ENCODE measurements at regions not wholly inside any gene's neighbourhood (a gene's known extent, or its start where the extent isn't known, plus 50 kb on each side); places are given as distances from the start of the nearest gene placed in this dataset.

DNA sequence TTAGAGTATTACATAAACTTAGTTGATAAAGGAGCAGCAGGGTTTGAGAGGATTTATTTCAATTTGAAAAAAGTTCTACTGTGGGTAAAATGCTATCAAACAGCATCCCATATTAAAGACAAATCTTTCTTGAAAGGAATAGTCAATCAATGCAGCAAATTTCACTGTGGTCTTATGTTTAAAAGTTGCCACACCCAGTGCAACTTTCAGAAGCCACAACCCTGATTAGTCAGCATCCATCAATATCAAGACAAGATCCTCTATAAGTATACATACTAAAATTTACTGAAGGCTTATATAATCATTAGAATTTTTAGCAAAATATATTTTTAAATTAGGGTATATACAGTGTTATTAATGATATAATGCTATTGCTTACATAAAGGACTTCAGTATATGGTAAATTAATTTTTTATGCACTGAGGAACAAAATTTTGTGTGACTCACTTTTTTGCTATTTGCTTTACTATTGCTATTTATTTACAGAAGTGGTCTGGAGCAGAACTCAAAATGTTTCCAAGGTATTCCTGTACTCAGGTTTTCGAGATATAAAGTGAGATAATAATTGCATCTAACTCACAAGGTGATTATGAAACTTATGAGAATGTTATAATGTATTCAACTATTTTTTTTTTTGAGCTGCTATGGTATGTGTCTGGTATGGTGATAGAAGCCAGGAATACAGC is 1127.6 kb downstream of the ADGRL3 start:
- DNase-seq (ENCODE audit: low read depth), result no peak

DNA sequence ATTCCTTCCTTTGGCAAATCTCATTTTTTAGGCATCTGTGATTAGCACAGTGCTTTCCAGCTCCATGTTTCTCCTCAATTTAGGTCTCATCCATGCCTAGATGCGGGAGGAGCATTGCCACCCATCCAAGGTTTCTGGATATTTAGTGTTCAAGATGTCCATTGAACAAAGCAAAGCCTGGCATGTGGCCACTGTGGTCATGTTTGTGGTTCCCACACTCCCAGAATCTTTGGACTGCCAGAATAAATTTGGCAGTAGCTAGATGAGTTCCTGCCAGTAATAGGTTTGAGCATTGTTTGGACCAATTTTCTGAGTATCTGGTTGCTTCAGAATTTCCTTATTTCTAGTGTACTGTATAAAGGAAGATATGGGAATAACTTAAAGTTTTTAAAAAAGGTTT is 1124.1 kb downstream of the ADGRL3 start:
- TF ChIP-seq, protein P1, sequence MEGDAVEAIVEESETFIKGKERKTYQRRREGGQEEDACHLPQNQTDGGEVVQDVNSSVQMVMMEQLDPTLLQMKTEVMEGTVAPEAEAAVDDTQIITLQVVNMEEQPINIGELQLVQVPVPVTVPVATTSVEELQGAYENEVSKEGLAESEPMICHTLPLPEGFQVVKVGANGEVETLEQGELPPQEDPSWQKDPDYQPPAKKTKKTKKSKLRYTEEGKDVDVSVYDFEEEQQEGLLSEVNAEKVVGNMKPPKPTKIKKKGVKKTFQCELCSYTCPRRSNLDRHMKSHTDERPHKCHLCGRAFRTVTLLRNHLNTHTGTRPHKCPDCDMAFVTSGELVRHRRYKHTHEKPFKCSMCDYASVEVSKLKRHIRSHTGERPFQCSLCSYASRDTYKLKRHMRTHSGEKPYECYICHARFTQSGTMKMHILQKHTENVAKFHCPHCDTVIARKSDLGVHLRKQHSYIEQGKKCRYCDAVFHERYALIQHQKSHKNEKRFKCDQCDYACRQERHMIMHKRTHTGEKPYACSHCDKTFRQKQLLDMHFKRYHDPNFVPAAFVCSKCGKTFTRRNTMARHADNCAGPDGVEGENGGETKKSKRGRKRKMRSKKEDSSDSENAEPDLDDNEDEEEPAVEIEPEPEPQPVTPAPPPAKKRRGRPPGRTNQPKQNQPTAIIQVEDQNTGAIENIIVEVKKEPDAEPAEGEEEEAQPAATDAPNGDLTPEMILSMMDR (IDR thresholded peaks at IDR 0.05; ENCODE audit: insufficient read depth, low read depth, low read length), result no peak
- H3K4me3 ChIP-seq (ENCODE audit: low read depth, low read length), result no peak overlapping the region
- DNase-seq (ENCODE audit: low read depth), result no peak

More for the DNA sequence above, 1127.6 kb downstream of the ADGRL3 start:
- H3K4me3 ChIP-seq (ENCODE audit: low read depth, low read length), result no peak overlapping the region
- TF ChIP-seq, protein P1 (IDR thresholded peaks at IDR 0.05; ENCODE audit: insufficient read depth, low read depth, low read length), result no peak

DNA sequence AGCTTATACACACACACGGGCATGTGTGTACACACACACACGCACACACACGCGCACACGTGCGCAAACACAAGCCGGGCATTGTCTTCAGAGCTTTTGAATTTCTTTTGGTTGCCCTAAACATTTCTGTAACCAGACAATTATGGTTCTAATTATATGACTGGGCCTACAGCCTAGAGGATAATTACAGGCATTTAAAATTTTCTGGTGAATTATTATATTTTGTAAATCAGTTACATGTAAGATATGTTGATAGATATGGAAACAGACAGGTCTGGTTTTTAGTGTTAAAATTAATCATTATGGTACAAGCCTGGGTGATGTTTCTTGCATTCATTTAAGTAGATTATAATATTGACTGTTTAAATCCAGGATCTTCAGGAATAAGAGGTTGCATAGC is 1120.5 kb downstream of the ADGRL3 start:
- H3K4me3 ChIP-seq (ENCODE audit: low read depth, low read length), result no peak overlapping the region
- no peak for DNase-seq (ENCODE audit: low read depth)
- TF ChIP-seq, protein P1 (IDR thresholded peaks at IDR 0.05; ENCODE audit: insufficient read depth, low read depth, low read length), result no peak

DNA sequence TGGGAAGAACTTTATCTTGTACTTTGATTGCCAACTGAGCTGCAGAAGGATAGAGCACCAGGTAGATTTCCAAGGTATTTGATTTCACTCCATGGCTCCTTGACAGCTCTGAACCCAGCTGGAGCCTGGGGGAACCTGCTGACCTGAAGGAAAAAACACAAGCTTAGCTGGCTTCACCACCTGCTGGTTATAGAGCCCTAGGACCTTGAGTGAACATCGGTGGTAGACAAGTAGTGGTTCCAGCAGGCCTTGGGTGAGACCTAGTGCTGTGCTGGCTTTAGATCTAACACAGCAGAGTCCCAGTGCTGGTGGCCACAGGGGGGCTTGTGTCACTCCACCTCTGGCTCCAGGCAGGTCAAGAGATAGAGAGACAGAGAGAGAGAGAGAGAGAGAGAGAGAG is 1102.6 kb downstream of the ADGRL3 start:
- no peak for DNase-seq (ENCODE audit: low read depth)
- H3K4me3 ChIP-seq (ENCODE audit: low read depth, low read length), result no peak overlapping the region
- TF ChIP-seq, protein P1 (IDR thresholded peaks at IDR 0.05; ENCODE audit: insufficient read depth, low read depth, low read length), result no peak

DNA sequence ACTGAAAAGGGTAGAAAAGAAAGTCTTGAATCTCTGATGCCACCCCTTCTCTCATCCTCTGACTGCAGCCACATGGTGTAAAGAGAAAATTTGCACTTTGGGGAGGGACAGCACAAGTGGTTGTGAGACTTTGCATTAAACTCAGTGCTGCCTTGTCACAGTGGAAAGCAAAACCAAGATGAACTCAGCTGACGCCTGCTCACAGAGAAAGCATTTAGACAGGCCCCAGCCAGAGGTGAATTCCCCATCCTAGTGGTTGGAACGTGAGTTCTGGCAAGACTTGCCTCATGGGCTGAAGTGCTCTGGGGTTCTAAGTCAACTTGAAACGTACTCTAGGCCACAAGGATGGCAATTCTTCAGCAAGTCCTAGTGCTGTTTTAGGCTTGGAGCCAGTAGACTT is 1101.4 kb downstream of the ADGRL3 start:
- TF ChIP-seq, protein P1 (IDR thresholded peaks at IDR 0.05; ENCODE audit: insufficient read depth, low read depth, low read length), result no peak
- no peak overlapping the region for H3K4me3 ChIP-seq (ENCODE audit: low read depth, low read length)
- DNase-seq (ENCODE audit: low read depth), result no peak

DNA sequence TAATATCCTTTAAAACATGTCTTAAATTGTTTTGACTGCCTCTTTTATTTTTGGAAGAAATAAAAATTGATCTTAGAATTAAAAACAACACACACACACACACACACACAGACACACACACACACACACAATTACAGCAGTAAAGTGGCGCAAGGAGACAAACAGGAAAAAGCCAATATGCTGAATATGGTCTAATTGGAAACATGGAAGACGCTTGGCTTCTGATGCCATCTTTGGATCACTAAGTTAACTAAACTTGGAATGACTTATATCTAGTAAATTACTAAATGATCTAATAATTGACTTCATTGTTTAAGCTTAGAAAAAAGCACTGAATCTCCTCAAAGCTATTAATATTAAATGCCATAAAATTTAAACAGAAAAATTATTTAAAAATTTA is 1093.4 kb downstream of the ADGRL3 start:
- H3K4me3 ChIP-seq (ENCODE audit: low read depth, low read length), result no peak overlapping the region
- no peak for DNase-seq (ENCODE audit: low read depth)
- TF ChIP-seq, protein P1 (IDR thresholded peaks at IDR 0.05; ENCODE audit: insufficient read depth, low read depth, low read length), result no peak

DNA sequence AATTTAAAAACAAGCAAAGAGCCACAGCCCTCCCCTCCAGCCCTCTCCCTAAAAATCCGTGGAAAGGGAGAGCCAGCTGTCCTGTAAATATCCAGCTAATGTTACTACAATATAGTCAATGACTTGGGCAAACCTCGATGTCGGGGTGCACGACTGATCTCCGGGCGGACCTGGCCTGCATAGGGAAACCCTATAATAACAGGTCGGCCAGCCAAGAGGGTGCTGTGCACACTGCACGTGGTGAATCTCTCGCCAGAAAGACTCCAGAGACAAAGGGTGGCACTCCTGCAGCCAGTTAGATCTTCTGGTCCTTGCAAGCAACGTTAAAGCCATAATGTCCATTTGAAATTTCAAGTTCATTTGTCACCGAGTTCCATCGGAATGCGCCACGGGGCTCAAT is 1092.8 kb downstream of the ADGRL3 start:
- TF ChIP-seq, protein P1 (IDR thresholded peaks at IDR 0.05; ENCODE audit: insufficient read depth, low read depth, low read length), result no peak
- H3K4me3 ChIP-seq (ENCODE audit: low read depth, low read length), result no peak overlapping the region
- DNase-seq (ENCODE audit: low read depth), result no peak
